GM06990 (cell line): ENCODE measurements at regions not wholly inside any gene's neighbourhood (a gene's known extent, or its start where the extent isn't known, plus 50 kb on each side); places are given as distances from the start of the nearest gene placed in this dataset.
"Not testable (repeated sequence)": the region's sequence is repeated elsewhere in the genome, so short reads cannot be mapped to it uniquely, and the experiment has no call there.

Experiments used
- DNase-seq: peaks from one replicate; pipeline ENCODE4 v3.0.0-alpha.2; 2011; ENCODE audit not compliant: insufficient read length; ENCODE audit errors: extremely low read depth
- H3K27me3 ChIP-seq: replicated peaks from 2 replicates; pipeline ENCODE4 v1.6.0; 2011; ENCODE audit warnings: low read length; ENCODE audit not compliant: control insufficient read depth, insufficient read depth
- H3K36me3 ChIP-seq: 2 replicates; pipeline ENCODE4 v1.5.1; 2011; ENCODE audit warnings: low read length; ENCODE audit not compliant: control insufficient read depth, insufficient read depth
- H3K4me3 ChIP-seq: replicated peaks from 2 replicates; pipeline ENCODE4 v1.5.1; 2011; ENCODE audit warnings: low read depth, mild to moderate bottlenecking, control low read depth, low read length
- CTCF ChIP-seq: IDR thresholded peaks from 2 replicates; pipeline ENCODE4 v1.5.1; 2011; ENCODE audit warnings: low read length, control low read depth, mild to moderate bottlenecking, inconsistent platforms; ENCODE audit not compliant: insufficient read depth, poor library complexity, severe bottlenecking

GRCh38 chr3:87495938-87496337 is 219.6 kb upstream of the POU1F1 start:
- Histone ChIP-seq H3K4me3 (no peak overlapping the region), H3K27me3 (no peaks in the 10 kb centered on the region), H3K36me3 (no peaks in the 10 kb centered on the region)
- TF ChIP-seq CTCF, result no peak
- no peak for DNase-seq

- Histone ChIP-seq H3K27me3 (no peaks in the 10 kb centered on the region), H3K4me3 (no peak overlapping the region), H3K36me3 (no peaks in the 10 kb centered on the region)
- DNase-seq, result no peak
- TF ChIP-seq CTCF, result no peak
Measured at GRCh38 chr3:87494264-87494663, 217.9 kb upstream of the POU1F1 start.

GRCh38 chr3:87491843-87492242 is 215.5 kb upstream of the POU1F1 start:
- no peaks in the 10 kb centered on the region for H3K36me3 ChIP-seq
- DNase-seq, result no peak
- H3K27me3 ChIP-seq, result no peaks in the 10 kb centered on the region
- no peak for TF ChIP-seq CTCF
- H3K4me3 ChIP-seq, result no peak overlapping the region

GRCh38 chr3:87489892-87490291 is 213.5 kb upstream of the POU1F1 start:
- Histone ChIP-seq H3K36me3 (no peaks in the 10 kb centered on the region), H3K27me3 (no peaks in the 10 kb centered on the region), H3K4me3 (no peak overlapping the region)
- no peak for DNase-seq
- TF ChIP-seq CTCF, result no peak

GRCh38 chr3:87488765-87489164 is 212.4 kb upstream of the POU1F1 start:
- no peaks in the 10 kb centered on the region for H3K27me3 ChIP-seq
- no peaks in the 10 kb centered on the region for H3K36me3 ChIP-seq
- no peak for TF ChIP-seq CTCF
- DNase-seq, result no peak
- no peak overlapping the region for H3K4me3 ChIP-seq

- H3K36me3 ChIP-seq, DNase-seq, H3K27me3 ChIP-seq, H3K4me3 ChIP-seq: not testable (repeated sequence)
Measured at GRCh38 chr3:87486635-87487034, 210.3 kb upstream of the POU1F1 start.
